GM12878 (cell line): ENCODE measurements at regions not wholly inside any gene's neighbourhood (a gene's known extent, or its start where the extent isn't known, plus 50 kb on each side); places are given as distances from the start of the nearest gene placed in this dataset.

Experiments used
- ATAC-seq: fragments of 200-7000 bp; cut with Tn5 transposase; 3 replicates; pipeline ENCODE4 v1.9.1; 2020; ENCODE audit warnings: mild to moderate bottlenecking, moderate library complexity
- BruUV-seq: library from RNA; stranded (reverse); fragments of 400-500 nt; replicated peaks from 2 replicates; lab custom pipeline; 2021; lab: Mats Ljungman, UMichigan
- CTCF ChIA-PET: fragments of 300-600 bp; sonication (Branson Sonifier 250); formaldehyde crosslinking; extraction: SDS; loops from one replicate; lab custom pipeline; 2021; ENCODE audit warnings: inconsistent platforms; lab: Yijun Ruan, JAX
- POLR2A ChIA-PET: fragments of 350-600 bp; formaldehyde crosslinking; extraction: SDS; loops from one replicate; lab custom pipeline; 2021; ENCODE audit warnings: inconsistent platforms; lab: Charles Lee
- RAD21 ChIA-PET: fragments of 300-600 bp; sonication (Branson Sonifier 250); formaldehyde crosslinking; loops from one replicate; lab custom pipeline; 2023; ENCODE audit warnings: antibody characterized with exemption; ENCODE audit not compliant: unreplicated experiment; lab: Charles Lee
- SMC1A ChIA-PET: fragments of 300-600 bp; sonication (Branson Sonifier 250); formaldehyde crosslinking; loops from one replicate; lab custom pipeline; 2023; ENCODE audit not compliant: unreplicated experiment, uncharacterized antibody; lab: Charles Lee
- DNase-seq: peaks from one replicate; pipeline ENCODE4 v3.0.0-alpha.2; 2011; ENCODE audit warnings: low read depth, low spot score
- FAIRE-seq: peaks from 3 replicates; lab custom pipeline; 2011; peaks lifted over from hg19 to GRCh38; lab: Jason Lieb, UNC
- H2AFZ ChIP-seq: 2 replicates; pipeline ENCODE4 v1.6.0; 2011; ENCODE audit warnings: low read depth, low read length, control low read depth; ENCODE audit not compliant: control insufficient read depth
- H3K27ac ChIP-seq: 2 replicates; pipeline ENCODE4 v1.5.1; 2011; ENCODE audit warnings: control low read depth; ENCODE audit not compliant: control insufficient read depth, insufficient read depth
- H3K27me3 ChIP-seq, 2 experiments: replicated peaks in 1 of 2; 2 replicates each; pipeline versions ENCODE4 v1.6.0 to v1.6.1; 2011; ENCODE audit warnings: low read length in 1 of 2; ENCODE audit not compliant: control insufficient read depth in 2 of 2, insufficient read depth in 2 of 2
- H3K36me3 ChIP-seq, 2 experiments: 2 replicates each; pipeline ENCODE4 v1.5.1; 2011; ENCODE audit warnings: low read length in 1 of 2; ENCODE audit not compliant: control insufficient read depth in 2 of 2, insufficient read depth in 2 of 2
- H3K4me1 ChIP-seq: 2 replicates; pipeline ENCODE4 v1.6.1; 2011; ENCODE audit warnings: mild to moderate bottlenecking, low read length, moderate library complexity, mixed read lengths; ENCODE audit not compliant: control insufficient read depth, insufficient read depth
- H3K4me2 ChIP-seq: 2 replicates; pipeline ENCODE4 v1.6.0; 2011; ENCODE audit warnings: control low read depth; ENCODE audit not compliant: control insufficient read depth, insufficient read depth
- H3K4me3 ChIP-seq: fragments of 200-600 bp; sonication (generic); 2 replicates; pipeline ENCODE4 v1.5.1; 2016
- H3K79me2 ChIP-seq: 2 replicates; pipeline ENCODE4 v1.6.0; 2011; ENCODE audit warnings: low read length; ENCODE audit not compliant: control insufficient read depth, insufficient read depth
- H3K9ac ChIP-seq: 2 replicates; pipeline ENCODE4 v1.8.0; 2011; ENCODE audit warnings: low read length, control low read depth, mixed read lengths; ENCODE audit not compliant: control insufficient read depth, insufficient read depth
- H3K9me3 ChIP-seq: replicated peaks from 3 replicates; pipeline ENCODE4 v1.5.1; 2011; ENCODE audit warnings: mild to moderate bottlenecking, low read length; ENCODE audit not compliant: control insufficient read depth, insufficient read depth
- H4K20me1 ChIP-seq: 2 replicates; pipeline ENCODE4 v1.6.0; 2011; ENCODE audit not compliant: control insufficient read depth, insufficient read depth
- HDAC6 ChIP-seq: fragments of 200-600 bp; sonication (generic); IDR thresholded peaks from one replicate; pipeline ENCODE4 v1.8.0; 2017; ENCODE audit warnings: antibody characterized with exemption; ENCODE audit not compliant: unreplicated experiment
- IRF4 ChIP-seq: IDR thresholded peaks from 2 replicates; pipeline ENCODE4 v1.6.1; 2011; ENCODE audit warnings: low read depth, low read length
- KLF5 ChIP-seq: fragments of 450-650 bp; IDR thresholded peaks from 2 replicates; pipeline ENCODE4 v1.6.1; 2014; ENCODE audit warnings: mild to moderate bottlenecking; ENCODE audit not compliant: partially characterized antibody
- MTA2 ChIP-seq: fragments of 450-650 bp; IDR thresholded peaks from 2 replicates; pipeline ENCODE4 v1.6.1; 2016; ENCODE audit warnings: low read depth, mild to moderate bottlenecking, moderate library complexity
- POLR2A ChIP-seq: IDR thresholded peaks from 2 replicates; pipeline ENCODE4 v1.6.1; 2011; ENCODE audit warnings: low read depth, mild to moderate bottlenecking, low read length
- SP1 ChIP-seq: IDR thresholded peaks from one replicate; pipeline ENCODE4 v1.6.1; 2011; ENCODE audit warnings: low read depth, low read length
- YY1 ChIP-seq: IDR thresholded peaks from 2 replicates; pipeline ENCODE4 v1.6.1; 2011; ENCODE audit warnings: low read depth, mild to moderate bottlenecking, low read length
- ZNF24 ChIP-seq: fragments of 450-650 bp; IDR thresholded peaks from 2 replicates; pipeline ENCODE4 v1.6.1; 2017; ENCODE audit warnings: antibody characterized with exemption, mild to moderate bottlenecking
- WGBS: methylation state at CpG from one replicate; pipeline ENCODE4 v1.1.6; 2016; ENCODE audit warnings: low lambda C conversion rate; ENCODE audit not compliant: insufficient replicate concordance, insufficient coverage; ENCODE audit errors: missing lambda C conversion rate; 5-methylcytosine and 5-hydroxymethylcytosine counted together
- in situ Hi-C: fragments of 300-500 bp; cut with MboI; formaldehyde crosslinking; loops from 9 replicates; pipeline ENCODE4 v1.14.3; 2018; ENCODE audit warnings: mixed read lengths
- intact Hi-C: fragments of 100-400 bp; cut with micrococcal nuclease; formaldehyde crosslinking; loops from one replicate; pipeline ENCODE4 v1.14.2; 2022; ENCODE audit not compliant: unreplicated experiment
- TF ChIP-seq, protein P1 (sequence below): fragments of 450-650 bp; IDR thresholded peaks from 2 replicates; pipeline ENCODE4 v1.6.1; 2017; ENCODE audit warnings: mild to moderate bottlenecking, moderate library complexity
- TF ChIP-seq, protein P2 (sequence below): fragments of 450-650 bp; formaldehyde crosslinking; IDR thresholded peaks from 2 replicates; pipeline ENCODE4 v1.5.0; 2022; ENCODE audit warnings: mild to moderate bottlenecking, missing genetic modification characterization
- TF ChIP-seq, protein P3 (sequence below): IDR thresholded peaks from 2 replicates; pipeline ENCODE4 v1.6.1; 2012; ENCODE audit warnings: low read length, inconsistent platforms

DNA sequence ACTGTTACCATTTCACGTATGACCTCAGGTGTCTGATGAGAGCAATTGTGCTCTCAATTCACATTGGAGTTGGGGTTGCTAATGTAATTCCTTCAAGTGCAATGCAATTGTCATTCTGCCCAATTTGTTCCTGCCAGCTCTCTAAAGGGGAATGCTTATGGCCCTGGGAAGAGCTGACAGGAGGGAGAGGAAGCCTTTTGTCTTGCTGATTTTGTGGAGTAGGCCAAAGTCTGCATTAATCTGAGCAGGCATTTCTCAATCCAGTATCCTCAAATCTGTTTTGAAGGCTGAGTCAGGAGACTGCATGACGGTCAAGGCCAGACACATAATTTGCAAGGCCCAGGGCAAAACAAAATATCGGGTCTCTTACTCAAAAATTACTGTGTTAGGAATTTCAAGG lies 326.4 kb upstream of the SPHKAP start (continued):
- TF ChIP-seq, protein P1, sequence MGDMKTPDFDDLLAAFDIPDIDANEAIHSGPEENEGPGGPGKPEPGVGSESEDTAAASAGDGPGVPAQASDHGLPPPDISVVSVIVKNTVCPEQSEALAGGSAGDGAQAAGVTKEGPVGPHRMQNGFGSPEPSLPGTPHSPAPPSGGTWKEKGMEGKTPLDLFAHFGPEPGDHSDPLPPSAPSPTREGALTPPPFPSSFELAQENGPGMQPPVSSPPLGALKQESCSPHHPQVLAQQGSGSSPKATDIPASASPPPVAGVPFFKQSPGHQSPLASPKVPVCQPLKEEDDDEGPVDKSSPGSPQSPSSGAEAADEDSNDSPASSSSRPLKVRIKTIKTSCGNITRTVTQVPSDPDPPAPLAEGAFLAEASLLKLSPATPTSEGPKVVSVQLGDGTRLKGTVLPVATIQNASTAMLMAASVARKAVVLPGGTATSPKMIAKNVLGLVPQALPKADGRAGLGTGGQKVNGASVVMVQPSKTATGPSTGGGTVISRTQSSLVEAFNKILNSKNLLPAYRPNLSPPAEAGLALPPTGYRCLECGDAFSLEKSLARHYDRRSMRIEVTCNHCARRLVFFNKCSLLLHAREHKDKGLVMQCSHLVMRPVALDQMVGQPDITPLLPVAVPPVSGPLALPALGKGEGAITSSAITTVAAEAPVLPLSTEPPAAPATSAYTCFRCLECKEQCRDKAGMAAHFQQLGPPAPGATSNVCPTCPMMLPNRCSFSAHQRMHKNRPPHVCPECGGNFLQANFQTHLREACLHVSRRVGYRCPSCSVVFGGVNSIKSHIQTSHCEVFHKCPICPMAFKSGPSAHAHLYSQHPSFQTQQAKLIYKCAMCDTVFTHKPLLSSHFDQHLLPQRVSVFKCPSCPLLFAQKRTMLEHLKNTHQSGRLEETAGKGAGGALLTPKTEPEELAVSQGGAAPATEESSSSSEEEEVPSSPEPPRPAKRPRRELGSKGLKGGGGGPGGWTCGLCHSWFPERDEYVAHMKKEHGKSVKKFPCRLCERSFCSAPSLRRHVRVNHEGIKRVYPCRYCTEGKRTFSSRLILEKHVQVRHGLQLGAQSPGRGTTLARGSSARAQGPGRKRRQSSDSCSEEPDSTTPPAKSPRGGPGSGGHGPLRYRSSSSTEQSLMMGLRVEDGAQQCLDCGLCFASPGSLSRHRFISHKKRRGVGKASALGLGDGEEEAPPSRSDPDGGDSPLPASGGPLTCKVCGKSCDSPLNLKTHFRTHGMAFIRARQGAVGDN = no peak
- no peak for TF ChIP-seq POLR2A

DNA sequence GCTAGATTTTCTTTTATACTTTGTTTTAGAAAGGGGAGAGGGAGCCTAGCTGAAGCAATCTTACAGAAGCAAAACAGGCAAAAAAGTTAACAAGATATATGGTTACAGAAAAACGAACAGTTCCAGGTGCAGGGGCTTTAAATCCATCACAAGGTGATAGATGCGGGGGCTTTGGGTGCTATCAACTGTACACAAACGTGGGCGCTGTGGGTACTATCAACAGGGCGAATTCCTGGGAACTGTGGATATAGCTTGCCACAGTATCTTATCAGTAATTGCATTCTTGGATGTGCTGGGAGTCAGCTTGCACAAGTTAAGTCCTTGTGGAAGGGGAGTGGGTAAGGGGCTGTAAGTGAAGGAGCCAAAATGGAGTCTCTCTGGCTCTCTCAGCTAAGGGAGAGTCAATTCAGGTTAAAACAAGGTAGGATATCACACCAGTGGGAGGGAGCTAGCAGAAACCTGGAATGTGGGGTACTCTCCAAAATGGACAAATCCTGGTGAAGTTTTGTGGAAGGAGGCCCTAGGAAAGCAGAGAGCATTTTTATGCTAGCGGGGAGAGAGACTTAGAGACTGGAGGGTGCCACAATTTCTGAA lies 325.8 kb upstream of the SPHKAP start:
- H3K9me3 ChIP-seq = no peaks in the 10 kb centered on the region
- TF ChIP-seq, protein P2, sequence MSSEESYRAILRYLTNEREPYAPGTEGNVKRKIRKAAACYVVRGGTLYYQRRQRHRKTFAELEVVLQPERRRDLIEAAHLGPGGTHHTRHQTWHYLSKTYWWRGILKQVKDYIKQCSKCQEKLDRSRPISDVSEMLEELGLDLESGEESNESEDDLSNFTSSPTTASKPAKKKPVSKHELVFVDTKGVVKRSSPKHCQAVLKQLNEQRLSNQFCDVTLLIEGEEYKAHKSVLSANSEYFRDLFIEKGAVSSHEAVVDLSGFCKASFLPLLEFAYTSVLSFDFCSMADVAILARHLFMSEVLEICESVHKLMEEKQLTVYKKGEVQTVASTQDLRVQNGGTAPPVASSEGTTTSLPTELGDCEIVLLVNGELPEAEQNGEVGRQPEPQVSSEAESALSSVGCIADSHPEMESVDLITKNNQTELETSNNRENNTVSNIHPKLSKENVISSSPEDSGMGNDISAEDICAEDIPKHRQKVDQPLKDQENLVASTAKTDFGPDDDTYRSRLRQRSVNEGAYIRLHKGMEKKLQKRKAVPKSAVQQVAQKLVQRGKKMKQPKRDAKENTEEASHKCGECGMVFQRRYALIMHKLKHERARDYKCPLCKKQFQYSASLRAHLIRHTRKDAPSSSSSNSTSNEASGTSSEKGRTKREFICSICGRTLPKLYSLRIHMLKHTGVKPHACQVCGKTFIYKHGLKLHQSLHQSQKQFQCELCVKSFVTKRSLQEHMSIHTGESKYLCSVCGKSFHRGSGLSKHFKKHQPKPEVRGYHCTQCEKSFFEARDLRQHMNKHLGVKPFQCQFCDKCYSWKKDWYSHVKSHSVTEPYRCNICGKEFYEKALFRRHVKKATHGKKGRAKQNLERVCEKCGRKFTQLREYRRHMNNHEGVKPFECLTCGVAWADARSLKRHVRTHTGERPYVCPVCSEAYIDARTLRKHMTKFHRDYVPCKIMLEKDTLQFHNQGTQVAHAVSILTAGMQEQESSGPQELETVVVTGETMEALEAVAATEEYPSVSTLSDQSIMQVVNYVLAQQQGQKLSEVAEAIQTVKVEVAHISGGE (CRISPR knock-in tag) = no peak
- TF ChIP-seq ZNF24 (no peak), YY1 (no peak), MTA2 (no peak), IRF4 (no peak), SP1 (no peak), HDAC6 (no peak), KLF5 (no peak)
- TF ChIP-seq, protein P3, sequence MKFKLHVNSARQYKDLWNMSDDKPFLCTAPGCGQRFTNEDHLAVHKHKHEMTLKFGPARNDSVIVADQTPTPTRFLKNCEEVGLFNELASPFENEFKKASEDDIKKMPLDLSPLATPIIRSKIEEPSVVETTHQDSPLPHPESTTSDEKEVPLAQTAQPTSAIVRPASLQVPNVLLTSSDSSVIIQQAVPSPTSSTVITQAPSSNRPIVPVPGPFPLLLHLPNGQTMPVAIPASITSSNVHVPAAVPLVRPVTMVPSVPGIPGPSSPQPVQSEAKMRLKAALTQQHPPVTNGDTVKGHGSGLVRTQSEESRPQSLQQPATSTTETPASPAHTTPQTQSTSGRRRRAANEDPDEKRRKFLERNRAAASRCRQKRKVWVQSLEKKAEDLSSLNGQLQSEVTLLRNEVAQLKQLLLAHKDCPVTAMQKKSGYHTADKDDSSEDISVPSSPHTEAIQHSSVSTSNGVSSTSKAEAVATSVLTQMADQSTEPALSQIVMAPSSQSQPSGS = no peak
- no peaks in the 10 kb centered on the region for H3K27me3 ChIP-seq
- intact Hi-C loops = no loop called here
- no TSS peak for BruUV-seq
- no peak overlapping the region for H3K9ac ChIP-seq
- SMC1A ChIA-PET = no interaction called here
- 6% methylated on average over 6 of the region's 6 CpGs for WGBS
- ATAC-seq (no peak), FAIRE-seq (no peak), DNase-seq (no peak)
- in situ Hi-C loops = no loop called here
- H3K4me3 ChIP-seq = no peak overlapping the region
- H2AFZ ChIP-seq = no peak overlapping the region
- no peak overlapping the region for H3K27ac ChIP-seq
- no peaks in the 10 kb centered on the region for H4K20me1 ChIP-seq
- CTCF ChIA-PET = no interaction called here
- no peaks in the 10 kb centered on the region for H3K79me2 ChIP-seq
- RAD21 ChIA-PET = no interaction called here
- H3K4me1 ChIP-seq = no peaks in the 10 kb centered on the region
- H3K4me2 ChIP-seq = no peak overlapping the region
- H3K36me3 ChIP-seq = no peaks in the 10 kb centered on the region
- POLR2A ChIA-PET = no interaction called here
